Breast epithelium (tissue), 4 donors: ENCODE measurements at regions not wholly inside any gene's neighbourhood (a gene's known extent, or its start where the extent isn't known, plus 50 kb on each side); places are given as distances from the start of the nearest gene placed in this dataset.

Source experiments
- DNase-seq, 2 donors: peaks; one replicate each; pipeline ENCODE4 v3.0.0-alpha.2; 2019; ENCODE audit warnings: low spot score in 2 of 2
- H3K27ac ChIP-seq, 2 donors: fragments of 200-600 bp; sonication (generic) in 1 of 2; one replicate each; pipeline ENCODE4 v1.5.1; 2016 to 2019; ENCODE audit warnings: mild to moderate bottlenecking in 1 of 2
- H3K27me3 ChIP-seq, 2 donors: fragments of 200-600 bp; sonication (generic) in 1 of 2; one replicate each; pipeline versions ENCODE4 v1.5.1 to v1.6.0; 2017 to 2019; ENCODE audit warnings: control low read depth in 1 of 2, mild to moderate bottlenecking in 1 of 2
- H3K36me3 ChIP-seq: fragments of 200-600 bp; one replicate; pipeline ENCODE4 v1.5.1; 2019
- H3K4me1 ChIP-seq, 2 donors: fragments of 200-600 bp; sonication (generic); one replicate each; pipeline ENCODE4 v1.5.1; 2016 to 2019; ENCODE audit warnings: control low read depth in 1 of 2
- H3K4me3 ChIP-seq, 3 donors: fragments of 200-600 bp; sonication (generic); 1 replicate in 2 of 3; 2 replicates in 1 of 3; pipeline ENCODE4 v1.5.1; 2016 to 2019; ENCODE audit warnings: mild to moderate bottlenecking in 3 of 3, moderate library complexity in 2 of 3
- H3K9me3 ChIP-seq, 2 donors: fragments of 200-600 bp; sonication (generic) in 1 of 2; one replicate each; pipeline ENCODE4 v1.5.1; 2016 to 2019; ENCODE audit warnings: control low read depth in 1 of 2
- CTCF ChIP-seq, 3 donors: fragments of 450-650 bp; IDR thresholded peaks; one replicate each; pipeline ENCODE4 v1.5.1; 2016 to 2017; ENCODE audit warnings: antibody characterized with exemption in 3 of 3, mild to moderate bottlenecking in 3 of 3, moderate library complexity in 3 of 3
- POLR2A ChIP-seq: fragments of 450-650 bp; IDR thresholded peaks from one replicate; pipeline ENCODE4 v1.6.1; 2016; ENCODE audit warnings: antibody characterized with exemption, mild to moderate bottlenecking, moderate library complexity
- POLR2AphosphoS5 ChIP-seq, 3 donors: sonication (generic); formaldehyde crosslinking; IDR thresholded peaks; one replicate each; pipeline ENCODE4 v1.6.1; 2017; ENCODE audit warnings: antibody characterized with exemption in 3 of 3
- intact Hi-C: fragments of 100-400 bp; cut with DNase I; formaldehyde crosslinking; loops from one replicate; pipeline ENCODE4 v1.15.1; 2023; ENCODE audit warnings: low total_unique reads

- Histone ChIP-seq H3K27me3 (no peaks in the 10 kb centered on the region), H3K36me3 (no peaks in the 10 kb centered on the region), H3K4me3 (no peak overlapping the region), H3K4me1 (no peaks in the 10 kb centered on the region), H3K9me3 (peaks cover 11 to 18% of the 10 kb centered on the region in 2 donors), H3K27ac (no peak overlapping the region)
- intact Hi-C loops = no loop called here
- no peak for DNase-seq
- TF ChIP-seq POLR2A (no peak), CTCF (IDR thresholded peaks at IDR 0.05) (no peak), POLR2AphosphoS5 (IDR thresholded peaks at IDR 0.05) (no peak)
Observed at GRCh38 chr2:215210082-215210481, 71.7 kb upstream of the ABCA12 start.

- peaks cover 11 to 18% of the 10 kb centered on the region in 2 donors for H3K9me3 ChIP-seq
- no peak overlapping the region for H3K4me3 ChIP-seq
- intact Hi-C loops = no loop called here
- no peak for DNase-seq
- no peak overlapping the region for H3K27ac ChIP-seq
- H3K36me3 ChIP-seq = no peaks in the 10 kb centered on the region
- no peak for TF ChIP-seq CTCF (IDR thresholded peaks at IDR 0.05)
- TF ChIP-seq POLR2AphosphoS5 (IDR thresholded peaks at IDR 0.05) = no peak
- no peak for TF ChIP-seq POLR2A
- no peaks in the 10 kb centered on the region for H3K4me1 ChIP-seq
- no peaks in the 10 kb centered on the region for H3K27me3 ChIP-seq
Observed at GRCh38 chr2:215207791-215208367, 69.5 kb upstream of the ABCA12 start.

GRCh38 chr2:215207041-215207440 is 68.6 kb upstream of the ABCA12 start:
- no peaks in the 10 kb centered on the region for H3K4me1 ChIP-seq
- intact Hi-C loops = no loop called here
- H3K36me3 ChIP-seq = no peaks in the 10 kb centered on the region
- peaks cover 11 to 16% of the 10 kb centered on the region in 2 donors for H3K9me3 ChIP-seq
- H3K27ac ChIP-seq = no peak overlapping the region
- no peaks in the 10 kb centered on the region for H3K27me3 ChIP-seq
- no peak for DNase-seq
- no peak overlapping the region for H3K4me3 ChIP-seq
- TF ChIP-seq CTCF (IDR thresholded peaks at IDR 0.05) (no peak), POLR2AphosphoS5 (IDR thresholded peaks at IDR 0.05) (no peak), POLR2A (no peak)

GRCh38 chr2:215205787-215206186 is 67.4 kb upstream of the ABCA12 start:
- intact Hi-C loops = no loop called here
- no peak for DNase-seq
- no peak for TF ChIP-seq CTCF (IDR thresholded peaks at IDR 0.05)
- TF ChIP-seq POLR2A = no peak
- no peak for TF ChIP-seq POLR2AphosphoS5 (IDR thresholded peaks at IDR 0.05)

GRCh38 chr2:215191477-215191876 is 53.1 kb upstream of the ABCA12 start:
- H3K9me3 ChIP-seq = no peaks in the 10 kb centered on the region
- no peaks in the 10 kb centered on the region for H3K27me3 ChIP-seq
- TF ChIP-seq POLR2A (no peak), POLR2AphosphoS5 (IDR thresholded peaks at IDR 0.05) (no peak), CTCF (IDR thresholded peaks at IDR 0.05) (no peak)
- H3K36me3 ChIP-seq = no peaks in the 10 kb centered on the region
- intact Hi-C loops = no loop called here
- no peak for DNase-seq
- no peak overlapping the region for H3K27ac ChIP-seq
- no peak overlapping the region for H3K4me3 ChIP-seq
- no peaks in the 10 kb centered on the region for H3K4me1 ChIP-seq

More at GRCh38 chr2:215205787-215206186, 67.4 kb upstream of the ABCA12 start:
- H3K4me3 ChIP-seq = no peak overlapping the region
- H3K9me3 ChIP-seq = peaks cover 8 to 11% of the 10 kb centered on the region in 2 donors
- H3K27me3 ChIP-seq = no peaks in the 10 kb centered on the region
- no peaks in the 10 kb centered on the region for H3K36me3 ChIP-seq
- H3K27ac ChIP-seq = no peak overlapping the region
- no peaks in the 10 kb centered on the region for H3K4me1 ChIP-seq
